ENCODE measurements at regions not wholly inside any gene's neighbourhood (a gene's known extent, or its start where the extent isn't known, plus 50 kb on each side); places are given as distances from the start of the nearest gene placed in this dataset.
A peak's percentile ranks its signal among the peaks of the same experiment; 100 is the strongest.

- TF ChIP-seq ZBTB46 (CRISPR knock-in tag; IDR thresholded peaks at IDR 0.05; ENCODE audit: borderline replicate concordance) (no peak), ATAD3A (CRISPR knock-in tag; IDR thresholded peaks at IDR 0.05) (no peak), ZNF546 (CRISPR knock-in tag; conservative IDR thresholded peaks at IDR 0.05) (no peak), TIGD3 (CRISPR knock-in tag; IDR thresholded peaks at IDR 0.05; ENCODE audit: borderline replicate concordance) (no peak), IRX3 (CRISPR knock-in tag; IDR thresholded peaks at IDR 0.05; ENCODE audit: borderline replicate concordance, low read depth) (no peak), THAP7 (CRISPR knock-in tag; IDR thresholded peaks at IDR 0.05) (no peak), KDM5B (CRISPR knock-in tag; IDR thresholded peaks at IDR 0.05; ENCODE audit: borderline replicate concordance) (no peak), ZNF343 (CRISPR knock-in tag; IDR thresholded peaks at IDR 0.05) (no peak), ASH2L (IDR thresholded peaks at IDR 0.05; ENCODE audit: insufficient read length, low read depth, low read length) (peak; percentile 34), POLR2A (IDR thresholded peaks at IDR 0.05; ENCODE audit: insufficient read depth in 1 of 2, low read depth in 2 of 2, low read length in 2 of 2) (0 out of 4 replicates have a peak, but pooled peaks of 1 of the 2 experiments have one; percentile 28), THAP9 (CRISPR knock-in tag; IDR thresholded peaks at IDR 0.05; ENCODE audit: borderline replicate concordance) (no peak), ZNF225 (CRISPR knock-in tag; IDR thresholded peaks at IDR 0.05) (no peak), SMC3 (IDR thresholded peaks at IDR 0.05; ENCODE audit: low read length) (peak; percentile 47), CAMTA2 (CRISPR knock-in tag; IDR thresholded peaks at IDR 0.05; ENCODE audit: borderline replicate concordance) (no peak)
Observed at GRCh38 chr1:234772345-234773147, 162.6 kb upstream of the IRF2BP2 start (continued).
